Activated CD4-positive, alpha-beta memory T cell treated with anti-CD3 and anti-CD28 coated beads for 36 hours (primary cell): ENCODE measurements at regions not wholly inside any gene's neighbourhood (a gene's known extent, or its start where the extent isn't known, plus 50 kb on each side); places are given as distances from the start of the nearest gene placed in this dataset.

Experiments
- CTCF ChIA-PET: fragments of 350-600 bp; sonication (Branson Sonifier 250); formaldehyde crosslinking; loops from one replicate; lab custom pipeline; 2021; ENCODE audit warnings: antibody characterized with exemption, inconsistent platforms; lab: Charles Lee
- POLR2A ChIA-PET: fragments of 350-600 bp; sonication (Branson Sonifier 250); formaldehyde crosslinking; loops from one replicate; lab custom pipeline; 2021; ENCODE audit warnings: antibody characterized with exemption; lab: Charles Lee
- DNase-seq: peaks from one replicate; pipeline ENCODE4 v3.0.0-alpha.2; 2020
- H3K27ac Mint-ChIP-seq: one replicate; pipeline ENCODE4 v1.8.0; 2021; ENCODE audit warnings: mixed read lengths
- H3K27me3 Mint-ChIP-seq: one replicate; pipeline ENCODE4 v1.8.0; 2021; ENCODE audit warnings: mixed read lengths
- H3K36me3 Mint-ChIP-seq: one replicate; pipeline ENCODE4 v1.8.0; 2021; ENCODE audit warnings: mixed read lengths
- H3K4me1 Mint-ChIP-seq: one replicate; pipeline ENCODE4 v1.8.0; 2021; ENCODE audit warnings: low read depth, mixed read lengths
- H3K4me3 Mint-ChIP-seq: one replicate; pipeline ENCODE4 v1.8.0; 2021; ENCODE audit warnings: mild to moderate bottlenecking, mixed read lengths
- H3K9me3 Mint-ChIP-seq: one replicate; pipeline ENCODE4 v1.8.0; 2021; ENCODE audit warnings: mixed read lengths
- intact Hi-C: fragments of 100-400 bp; cut with micrococcal nuclease; formaldehyde crosslinking; loops from one replicate; pipeline ENCODE4 v1.15.1; 2023

- intact Hi-C loops = no loop called here
- DNase-seq = no peak
- no peak overlapping the region for H3K4me3 Mint-ChIP-seq
- POLR2A ChIA-PET = no interaction called here
- no peaks in the 10 kb centered on the region for H3K9me3 Mint-ChIP-seq
- CTCF ChIA-PET = no interaction called here
- no peaks in the 10 kb centered on the region for H3K27me3 Mint-ChIP-seq
- H3K27ac Mint-ChIP-seq = no peak overlapping the region
- no peaks in the 10 kb centered on the region for H3K36me3 Mint-ChIP-seq
- H3K4me1 Mint-ChIP-seq = no peaks in the 10 kb centered on the region
Observed at GRCh38 chr1:98333406-98333805, 328.1 kb upstream of the SNX7 start.

GRCh38 chr1:98331718-98332311 lies 329.7 kb upstream of the SNX7 start:
- Mint-ChIP-seq H3K4me1 (no peaks in the 10 kb centered on the region), H3K9me3 (no peaks in the 10 kb centered on the region), H3K27ac (no peak overlapping the region), H3K27me3 (no peaks in the 10 kb centered on the region), H3K36me3 (no peaks in the 10 kb centered on the region), H3K4me3 (no peak overlapping the region)
- CTCF ChIA-PET = no interaction called here
- intact Hi-C loops = no loop called here
- POLR2A ChIA-PET = no interaction called here
- no peak for DNase-seq

- no peaks in the 10 kb centered on the region for H3K36me3 Mint-ChIP-seq
Observed at GRCh38 chr1:98331243-98331642, 330.3 kb upstream of the SNX7 start.

GRCh38 chr1:98330224-98330623 lies 331.3 kb upstream of the SNX7 start:
- Mint-ChIP-seq H3K27ac (no peak overlapping the region), H3K9me3 (no peaks in the 10 kb centered on the region), H3K4me1 (no peaks in the 10 kb centered on the region), H3K4me3 (no peak overlapping the region), H3K36me3 (no peaks in the 10 kb centered on the region), H3K27me3 (no peaks in the 10 kb centered on the region)
- ChIA-PET CTCF (no interaction called here), POLR2A (no interaction called here)
- no peak for DNase-seq
- intact Hi-C loops = no loop called here

More at GRCh38 chr1:98331243-98331642, 330.3 kb upstream of the SNX7 start:
- ChIA-PET CTCF (no interaction called here), POLR2A (no interaction called here)
- Mint-ChIP-seq H3K27me3 (no peaks in the 10 kb centered on the region), H3K4me3 (no peak overlapping the region), H3K9me3 (no peaks in the 10 kb centered on the region), H3K4me1 (no peaks in the 10 kb centered on the region), H3K27ac (no peak overlapping the region)
- DNase-seq = no peak
- intact Hi-C loops = no loop called here

GRCh38 chr1:98328855-98329254 lies 332.7 kb upstream of the SNX7 start:
- H3K27me3 Mint-ChIP-seq = no peaks in the 10 kb centered on the region
- no peak overlapping the region for H3K27ac Mint-ChIP-seq
- no peak for DNase-seq
- POLR2A ChIA-PET = no interaction called here
- intact Hi-C loops = no loop called here
- no peaks in the 10 kb centered on the region for H3K36me3 Mint-ChIP-seq
- CTCF ChIA-PET = no interaction called here
- no peak overlapping the region for H3K4me3 Mint-ChIP-seq
- peaks cover 8% of the 10 kb centered on the region for H3K4me1 Mint-ChIP-seq
- H3K9me3 Mint-ChIP-seq = no peaks in the 10 kb centered on the region

- ChIA-PET CTCF (no interaction called here), POLR2A (no interaction called here)
- Mint-ChIP-seq H3K4me3 (no peak overlapping the region), H3K36me3 (no peaks in the 10 kb centered on the region), H3K4me1 (peaks cover 14% of the 10 kb centered on the region), H3K27ac (no peak overlapping the region), H3K9me3 (no peaks in the 10 kb centered on the region), H3K27me3 (no peaks in the 10 kb centered on the region)
- intact Hi-C loops = no loop called here
- DNase-seq = no peak
Observed at GRCh38 chr1:98327220-98327861, 334.2 kb upstream of the SNX7 start.

GRCh38 chr1:98325646-98326440 lies 335.7 kb upstream of the SNX7 start:
- Mint-ChIP-seq H3K27ac (no peak overlapping the region), H3K4me1 (peaks cover 14% of the 10 kb centered on the region), H3K36me3 (no peaks in the 10 kb centered on the region), H3K9me3 (no peaks in the 10 kb centered on the region), H3K4me3 (no peak overlapping the region), H3K27me3 (no peaks in the 10 kb centered on the region)
- no peak for DNase-seq
- ChIA-PET POLR2A (no interaction called here), CTCF (no interaction called here)
- intact Hi-C loops = no loop called here

- Mint-ChIP-seq H3K27ac (no peak overlapping the region), H3K4me3 (no peak overlapping the region), H3K4me1 (peaks cover 14% of the 10 kb centered on the region), H3K27me3 (no peaks in the 10 kb centered on the region), H3K36me3 (no peaks in the 10 kb centered on the region), H3K9me3 (no peaks in the 10 kb centered on the region)
- no peak for DNase-seq
- intact Hi-C loops = no loop called here
- CTCF ChIA-PET = no interaction called here
- POLR2A ChIA-PET = no interaction called here
Observed at GRCh38 chr1:98323906-98324358, 337.6 kb upstream of the SNX7 start.

- DNase-seq = no peak
- ChIA-PET POLR2A (no interaction called here), CTCF (no interaction called here)
- Mint-ChIP-seq H3K4me3 (no peak overlapping the region), H3K27me3 (no peaks in the 10 kb centered on the region), H3K9me3 (no peaks in the 10 kb centered on the region), H3K27ac (no peak overlapping the region), H3K4me1 (peaks cover 14% of the 10 kb centered on the region), H3K36me3 (no peaks in the 10 kb centered on the region)
- intact Hi-C loops = no loop called here
Observed at GRCh38 chr1:98323388-98323787, 338.1 kb upstream of the SNX7 start.

GRCh38 chr1:98322966-98323365 lies 338.6 kb upstream of the SNX7 start:
- intact Hi-C loops = no loop called here
- no peak for DNase-seq
- no peak overlapping the region for H3K27ac Mint-ChIP-seq
- H3K36me3 Mint-ChIP-seq = no peaks in the 10 kb centered on the region
- peaks cover 14% of the 10 kb centered on the region for H3K4me1 Mint-ChIP-seq
- no peak overlapping the region for H3K4me3 Mint-ChIP-seq
- no peaks in the 10 kb centered on the region for H3K9me3 Mint-ChIP-seq
- POLR2A ChIA-PET = no interaction called here
- CTCF ChIA-PET = no interaction called here
- no peaks in the 10 kb centered on the region for H3K27me3 Mint-ChIP-seq

- ChIA-PET POLR2A (no interaction called here), CTCF (no interaction called here)
- Mint-ChIP-seq H3K4me1 (peaks cover 14% of the 10 kb centered on the region), H3K4me3 (no peak overlapping the region), H3K27me3 (no peaks in the 10 kb centered on the region), H3K36me3 (no peaks in the 10 kb centered on the region), H3K27ac (no peak overlapping the region), H3K9me3 (no peaks in the 10 kb centered on the region)
- no peak for DNase-seq
- intact Hi-C loops = no loop called here
Observed at GRCh38 chr1:98322086-98322485, 339.4 kb upstream of the SNX7 start.

GRCh38 chr1:98321191-98321590 lies 340.3 kb upstream of the SNX7 start:
- Mint-ChIP-seq H3K4me3 (no peak overlapping the region), H3K27ac (no peak overlapping the region), H3K4me1 (peaks cover 14% of the 10 kb centered on the region), H3K36me3 (no peaks in the 10 kb centered on the region), H3K27me3 (no peaks in the 10 kb centered on the region), H3K9me3 (no peaks in the 10 kb centered on the region)
- POLR2A ChIA-PET = no interaction called here
- DNase-seq = no peak
- intact Hi-C loops = no loop called here
- CTCF ChIA-PET = no interaction called here
